NCI-H1694 (cell line): ENCODE measurements at regions not wholly inside any gene's neighbourhood (a gene's known extent, or its start where the extent isn't known, plus 50 kb on each side); places are given as distances from the start of the nearest gene placed in this dataset.
"Not testable (repeated sequence)": the region's sequence is repeated elsewhere in the genome, so short reads cannot be mapped to it uniquely, and the experiment has no call there.

Experiments used
- DNase-seq: peaks from one replicate; lab custom pipeline; 2025; lab: John Stamatoyannopoulos, UW

DNA sequence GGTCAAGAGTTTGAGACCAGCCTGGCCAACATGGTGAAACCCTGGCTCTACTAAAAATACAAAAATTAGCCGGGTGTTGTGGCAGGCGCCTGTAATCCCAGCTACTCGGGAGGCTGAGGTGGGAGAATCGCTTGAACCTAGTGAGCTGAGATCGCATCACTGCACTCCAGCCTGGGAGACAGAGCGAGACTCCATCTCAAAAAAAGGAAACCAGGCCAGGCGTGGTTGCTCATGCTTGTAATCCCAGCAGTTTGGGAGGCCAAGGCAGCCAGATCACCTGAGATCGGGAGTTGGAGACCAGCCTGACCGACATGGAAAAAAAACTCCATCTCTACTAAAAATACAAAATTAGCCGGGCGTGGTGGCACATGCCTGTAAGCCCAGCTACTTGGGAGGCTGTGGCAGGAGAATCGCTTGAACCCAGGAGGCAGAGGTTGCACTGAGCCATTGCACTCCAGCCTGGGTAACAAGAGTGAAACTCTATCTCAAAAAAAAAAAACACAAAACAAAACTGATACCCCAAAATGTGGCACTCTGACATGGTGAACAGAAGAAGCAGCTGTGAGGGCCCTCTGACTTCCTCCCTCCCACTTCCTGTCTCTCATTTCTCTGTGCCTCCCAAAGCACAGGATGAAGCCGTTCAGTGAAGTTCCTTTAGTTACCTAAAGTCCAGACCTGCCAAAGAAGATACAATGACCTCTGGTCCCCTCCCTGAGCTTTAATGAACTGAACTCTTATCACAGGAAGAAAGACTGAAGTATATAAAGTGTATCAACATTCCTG is 93.2 kb upstream of the GRIN2A start:
- not testable (repeated sequence) for DNase-seq

DNA sequence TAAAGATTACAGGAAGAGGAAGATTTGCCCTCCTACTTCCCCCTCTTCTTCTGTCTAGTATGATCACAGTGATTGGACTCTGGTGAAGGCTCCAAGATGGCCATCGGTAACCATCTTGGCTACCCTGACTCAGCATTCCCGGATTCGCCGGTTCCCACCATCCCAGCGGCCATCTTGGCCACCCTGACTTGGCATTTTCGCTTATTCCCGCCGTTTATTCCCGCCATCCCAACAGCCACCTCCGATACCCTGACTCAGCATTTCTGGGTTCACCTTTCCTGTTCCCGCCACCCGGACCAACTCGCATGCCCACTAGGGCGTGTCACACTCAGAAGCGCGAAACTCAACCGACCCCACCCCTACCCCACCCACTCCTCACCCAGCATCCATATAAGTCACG is 95.4 kb upstream of the GRIN2A start:
- DNase-seq: no peak

DNA sequence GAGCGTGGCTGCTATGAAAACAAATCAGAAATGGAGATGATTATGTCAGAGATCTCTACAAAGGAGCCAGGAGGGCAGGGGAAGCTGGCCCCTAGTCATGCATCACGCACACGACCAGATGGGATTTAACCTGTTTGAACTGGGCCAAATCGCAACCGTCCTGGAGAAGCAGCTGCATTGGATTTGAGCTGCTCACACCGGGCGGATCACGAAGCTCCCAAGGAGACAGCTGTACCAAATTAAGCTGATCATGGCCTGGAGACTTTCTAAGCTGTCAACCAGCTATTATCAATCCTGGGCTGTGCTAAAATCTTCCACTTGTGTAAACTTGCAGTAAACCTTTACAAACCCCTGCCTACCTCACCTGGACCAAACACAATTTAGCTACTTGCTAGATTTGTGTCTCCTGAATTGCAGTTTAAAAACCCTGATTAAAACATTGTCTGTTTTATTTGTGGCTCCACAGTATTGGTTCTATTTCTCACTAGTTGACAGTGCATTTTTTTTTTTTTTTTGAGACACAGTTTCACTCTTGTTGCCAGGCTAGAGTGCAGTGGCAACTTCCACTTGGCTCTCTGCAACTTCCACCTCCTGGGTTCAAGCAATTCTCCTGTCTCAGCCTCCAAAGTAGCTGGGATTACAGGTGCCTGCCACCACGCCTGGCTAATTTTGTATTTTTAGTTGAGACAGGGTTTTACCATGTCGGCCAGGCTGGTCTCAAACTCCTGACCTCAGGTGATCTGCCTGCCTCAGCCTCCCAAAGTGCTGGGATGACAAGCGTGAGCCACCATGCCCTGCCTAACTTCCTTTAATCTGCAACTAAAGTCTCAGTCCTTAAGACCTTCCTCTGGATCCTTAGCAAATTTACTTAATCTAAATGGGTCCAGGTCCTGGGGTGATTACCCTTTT is 98.3 kb upstream of the GRIN2A start:
- DNase-seq: no peak

DNA sequence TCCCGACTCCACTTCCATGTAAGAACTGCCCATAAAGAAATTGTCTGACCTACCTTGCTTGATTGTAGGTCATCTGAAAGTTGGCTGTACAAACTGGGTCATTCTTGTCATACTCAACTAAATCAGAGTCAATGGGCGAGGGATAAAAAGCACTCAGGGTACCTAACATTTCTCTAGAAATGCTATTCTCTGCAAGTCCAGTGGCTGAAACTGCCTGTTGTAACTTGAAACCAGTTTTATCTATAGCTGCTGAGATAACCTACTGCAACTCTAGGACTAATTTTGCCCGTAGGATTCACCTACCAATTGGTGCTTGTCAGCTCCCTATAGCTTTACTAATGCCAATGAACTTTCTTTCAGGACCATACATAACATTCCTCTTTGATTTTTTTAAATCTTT is 100.1 kb upstream of the GRIN2A start:
- no peak for DNase-seq

DNA sequence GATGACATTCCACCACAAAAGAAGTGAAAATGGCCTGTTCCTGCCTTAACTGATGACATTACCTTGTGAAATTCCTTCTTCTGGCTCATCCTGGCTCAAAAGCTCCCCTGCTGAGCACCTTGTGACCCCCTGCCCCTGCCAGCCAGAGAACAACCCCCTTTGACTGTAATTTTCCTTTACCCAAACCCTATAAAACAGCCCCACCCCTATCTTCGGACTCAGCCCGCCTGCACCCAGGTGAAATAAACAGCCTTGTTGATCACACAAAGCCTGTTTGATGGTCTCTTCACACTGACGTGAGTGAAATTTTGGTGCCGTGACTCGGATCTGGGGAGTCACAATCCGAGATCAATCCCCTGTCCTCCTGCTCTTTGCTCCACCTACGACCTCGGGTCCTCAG is 101.0 kb upstream of the GRIN2A start:
- not testable (repeated sequence) for DNase-seq

DNA sequence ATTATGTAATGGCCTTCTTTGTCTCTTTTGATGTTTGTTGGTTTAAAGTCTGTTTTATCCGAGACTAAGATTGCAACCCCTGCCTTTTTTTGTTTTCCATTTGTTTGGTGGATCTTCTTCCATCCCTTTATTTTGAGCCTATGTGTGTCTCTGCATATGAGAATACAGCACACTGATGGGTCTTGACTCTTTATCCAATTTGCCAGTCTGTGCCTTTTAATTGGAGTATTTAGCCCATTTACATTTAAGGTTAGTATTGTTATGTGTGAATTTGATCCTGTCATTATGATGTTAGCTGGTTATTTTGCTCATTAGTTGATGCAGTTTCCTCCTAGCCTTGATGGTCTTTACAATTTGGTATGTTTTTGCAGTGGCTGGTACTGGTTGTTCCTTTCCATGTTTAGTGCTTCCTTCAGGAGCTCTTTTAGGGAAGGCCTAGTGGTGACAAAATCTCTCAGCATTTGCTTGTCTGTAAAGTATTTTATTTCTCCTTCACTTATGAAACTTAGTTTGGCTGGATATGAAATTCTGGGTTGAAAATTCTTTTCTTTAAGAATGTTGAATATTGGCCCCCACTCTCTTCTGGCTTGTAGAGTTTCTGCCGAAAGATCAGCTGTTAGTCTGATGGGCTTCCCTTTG is 95.3 kb upstream of the ATF7IP2 start:
- not testable (repeated sequence) for DNase-seq

DNA sequence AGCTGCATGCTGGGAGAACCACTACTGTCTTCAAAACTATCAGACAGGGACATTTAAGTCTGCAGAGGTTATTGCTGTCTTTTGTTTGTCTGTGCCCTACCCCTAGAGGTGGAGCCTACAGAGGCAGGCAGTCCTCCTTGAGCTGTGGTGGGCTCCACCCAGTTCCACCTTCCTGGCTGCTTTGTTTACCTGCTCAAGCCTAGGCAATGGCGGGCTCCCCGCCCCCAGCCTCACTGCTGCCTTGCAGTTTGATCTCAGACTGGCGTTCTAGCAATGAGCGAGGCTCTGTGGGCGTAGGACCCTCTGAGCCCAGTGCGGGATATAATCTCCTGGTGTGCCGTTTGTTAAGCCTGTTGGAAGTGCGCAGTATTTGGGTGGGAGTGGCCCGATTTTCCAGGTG is 93.7 kb upstream of the ATF7IP2 start:
- DNase-seq: not testable (repeated sequence)

DNA sequence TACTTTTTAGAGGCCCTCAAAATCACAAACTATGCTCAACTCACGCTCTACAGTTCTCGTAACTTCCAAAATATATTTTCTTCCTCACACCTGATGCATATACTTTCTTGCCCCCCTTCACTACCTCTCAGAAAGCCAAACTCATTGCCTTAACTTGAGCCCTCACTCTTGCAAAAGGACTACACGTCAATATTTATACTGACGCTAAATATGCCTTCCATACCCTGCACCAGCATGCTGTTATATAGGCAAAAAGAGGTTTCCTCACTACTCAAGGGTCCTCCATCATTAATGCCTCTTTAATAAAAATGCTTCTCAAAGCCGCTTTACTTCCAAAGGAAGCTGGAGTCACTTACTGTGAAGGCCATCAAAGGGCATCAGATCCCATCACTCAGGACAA is 92.9 kb upstream of the ATF7IP2 start:
- DNase-seq: not testable (repeated sequence)

DNA sequence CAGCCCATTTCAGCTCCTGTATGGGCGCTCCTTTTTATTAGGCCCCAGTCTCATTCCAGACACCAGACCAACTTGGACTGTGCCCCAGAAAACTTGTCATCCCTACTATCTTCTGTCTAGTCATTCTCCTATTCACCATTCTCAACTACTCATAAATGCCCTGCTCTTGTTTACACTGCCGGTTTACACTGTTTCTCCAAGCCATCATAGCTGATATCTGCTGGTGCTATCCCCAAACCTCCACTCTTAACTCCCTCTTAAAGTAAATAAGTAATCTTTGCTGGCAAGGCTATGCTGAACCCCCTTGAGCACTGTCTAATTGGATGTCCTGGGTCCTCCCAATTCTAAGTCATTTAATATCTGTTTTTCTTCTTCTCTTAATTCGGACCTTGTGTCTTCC is 91.7 kb upstream of the ATF7IP2 start:
- not testable (repeated sequence) for DNase-seq

DNA sequence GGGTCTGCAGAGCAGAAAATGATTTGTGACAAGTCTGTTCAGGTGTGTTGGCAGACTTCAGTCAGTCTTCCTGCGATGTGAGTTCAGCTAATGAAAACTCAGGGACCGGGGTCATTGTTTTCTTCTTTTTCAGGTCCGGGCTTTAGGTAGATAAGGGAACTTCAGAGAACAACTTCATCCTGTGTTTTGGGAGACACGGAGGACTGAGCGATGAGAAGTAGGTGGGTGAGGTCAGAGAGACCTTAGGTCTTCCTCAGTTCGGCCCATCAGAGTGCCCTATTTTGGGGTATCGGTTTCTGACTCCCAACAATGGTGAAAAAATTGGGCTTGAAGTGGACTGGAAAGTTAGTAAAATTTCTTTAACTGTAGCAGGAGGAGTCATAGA is 88.9 kb upstream of the ATF7IP2 start:
- DNase-seq: no peak

DNA sequence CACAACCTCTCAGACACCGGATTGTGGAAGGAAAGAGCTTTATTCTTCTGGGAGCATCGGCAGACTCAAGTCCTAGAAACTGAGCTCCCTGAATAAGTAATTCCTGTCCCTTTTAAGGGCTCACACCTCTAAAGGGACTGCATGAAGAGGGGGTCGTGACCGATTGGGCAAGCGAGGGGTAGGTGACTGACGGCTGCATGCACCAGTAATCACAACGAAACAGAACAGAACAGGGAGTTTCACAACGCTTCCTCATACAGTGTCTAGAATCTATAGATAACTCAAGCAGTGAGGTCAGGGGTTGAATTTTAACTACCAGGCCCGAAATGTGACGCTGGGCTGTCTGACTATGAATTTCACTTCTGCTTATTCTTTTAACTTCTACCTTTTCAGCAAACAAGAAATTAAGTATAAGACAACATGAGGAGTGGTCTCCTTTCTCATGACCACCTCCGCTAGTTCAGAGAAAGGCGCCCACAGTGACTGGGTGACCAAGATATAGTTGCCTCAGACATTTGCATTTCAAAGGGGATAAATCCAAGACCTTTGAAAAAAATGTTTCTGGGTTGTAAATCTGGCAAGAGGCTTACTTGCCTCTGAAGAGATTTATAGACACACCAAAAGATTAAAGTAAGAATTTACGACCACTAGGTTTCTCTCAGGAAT is 88.4 kb upstream of the ATF7IP2 start:
- no peak for DNase-seq

DNA sequence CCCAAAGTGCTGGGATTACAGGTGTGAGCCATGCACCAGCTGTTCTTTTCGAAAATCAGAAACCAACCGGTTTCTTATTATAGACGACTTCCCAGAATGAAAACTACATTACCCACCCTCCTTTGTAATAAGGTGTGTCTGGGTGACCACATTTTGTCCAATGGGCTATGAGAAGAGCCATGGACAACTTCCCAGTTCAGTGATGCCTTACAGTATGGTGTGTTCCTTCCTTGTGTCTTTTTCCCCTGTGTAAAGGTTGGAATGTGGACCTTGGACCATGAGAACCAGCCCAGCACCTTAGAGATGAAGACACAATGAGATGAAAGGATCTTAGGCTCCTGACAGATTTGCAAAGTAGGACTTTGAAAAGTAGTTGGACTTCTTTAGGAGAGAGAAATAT is 85.0 kb upstream of the ATF7IP2 start:
- DNase-seq: no peak

DNA sequence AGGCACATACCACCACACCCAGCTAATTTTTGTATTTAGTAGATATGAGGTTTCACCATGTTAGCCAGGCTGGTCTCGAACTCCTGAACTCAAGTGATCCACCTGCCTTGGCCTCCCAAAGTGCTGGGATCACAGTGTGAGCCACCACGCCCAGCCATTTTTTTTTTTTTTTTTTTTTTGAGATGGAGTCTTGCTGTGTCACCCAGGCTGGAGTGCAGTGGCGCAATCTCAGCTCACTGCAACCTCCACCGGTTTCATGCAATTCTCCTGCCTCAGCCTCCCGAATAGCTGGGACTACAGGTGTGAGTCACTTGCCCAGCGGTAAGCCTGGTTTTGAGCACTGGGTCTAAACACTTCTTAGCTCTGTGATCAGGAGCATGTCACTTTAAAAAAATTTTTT is 84.3 kb upstream of the ATF7IP2 start:
- DNase-seq: not testable (repeated sequence)

DNA sequence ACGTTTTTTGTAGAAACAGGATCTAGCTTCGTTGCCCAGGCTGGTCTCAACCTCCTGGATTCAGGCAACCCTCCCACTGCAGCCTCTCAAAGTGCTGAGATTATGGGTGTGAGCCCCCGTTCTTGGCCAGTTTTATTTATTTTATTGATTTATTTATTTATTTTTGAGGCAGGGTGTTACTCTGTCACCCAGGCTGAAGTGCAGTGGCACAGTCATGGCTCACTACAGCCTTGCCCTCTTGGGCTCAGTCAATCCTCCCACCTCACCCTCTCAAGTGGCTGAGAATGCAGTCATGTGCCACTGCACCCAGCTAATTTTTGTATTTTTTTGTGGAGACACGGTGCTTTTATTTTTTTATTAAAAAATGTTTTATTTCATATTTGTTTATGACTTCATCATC is 79.9 kb upstream of the ATF7IP2 start:
- no peak for DNase-seq

DNA sequence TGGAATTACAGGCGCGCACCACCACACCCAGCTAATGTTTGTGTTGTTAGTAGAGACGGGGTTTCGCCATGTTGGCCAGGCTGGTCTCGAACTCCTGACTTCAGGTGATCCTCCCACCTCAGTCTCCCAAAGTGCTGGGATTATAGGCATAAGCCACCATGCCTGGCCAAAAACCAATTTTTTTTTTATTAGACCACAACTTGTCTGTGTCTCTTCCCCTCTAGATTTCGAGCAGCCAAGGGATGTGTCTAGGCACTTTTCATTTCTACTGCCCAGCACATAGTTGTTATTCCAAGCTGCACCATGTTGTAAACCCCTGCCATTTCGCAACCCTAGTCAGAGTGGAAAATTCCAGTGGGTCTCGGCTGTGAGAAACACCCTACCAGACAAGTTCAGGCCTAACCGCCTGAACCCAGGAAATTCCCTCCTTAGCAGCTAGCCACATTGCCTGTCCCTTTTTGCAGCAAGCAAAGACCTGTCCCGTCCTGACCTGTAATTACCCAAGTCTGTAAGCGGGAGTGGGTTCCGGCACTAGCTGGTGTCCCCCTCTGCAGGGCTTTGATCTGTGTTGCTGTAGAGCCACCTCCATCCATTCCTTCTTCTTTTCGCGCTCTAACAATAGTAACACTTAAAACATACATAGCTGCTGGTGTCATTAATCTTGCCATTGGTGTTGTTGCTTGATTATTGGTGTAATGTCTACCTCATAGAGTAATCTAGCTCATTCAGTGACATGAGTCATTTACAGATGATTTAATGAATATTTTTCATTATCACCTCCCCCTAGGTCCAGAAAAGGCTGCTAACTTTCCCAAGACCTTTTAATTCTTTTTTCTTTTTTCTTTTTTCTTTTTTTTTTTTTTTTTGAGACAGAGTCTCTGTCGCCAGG is 77.3 kb upstream of the ATF7IP2 start:
- DNase-seq: no peak

DNA sequence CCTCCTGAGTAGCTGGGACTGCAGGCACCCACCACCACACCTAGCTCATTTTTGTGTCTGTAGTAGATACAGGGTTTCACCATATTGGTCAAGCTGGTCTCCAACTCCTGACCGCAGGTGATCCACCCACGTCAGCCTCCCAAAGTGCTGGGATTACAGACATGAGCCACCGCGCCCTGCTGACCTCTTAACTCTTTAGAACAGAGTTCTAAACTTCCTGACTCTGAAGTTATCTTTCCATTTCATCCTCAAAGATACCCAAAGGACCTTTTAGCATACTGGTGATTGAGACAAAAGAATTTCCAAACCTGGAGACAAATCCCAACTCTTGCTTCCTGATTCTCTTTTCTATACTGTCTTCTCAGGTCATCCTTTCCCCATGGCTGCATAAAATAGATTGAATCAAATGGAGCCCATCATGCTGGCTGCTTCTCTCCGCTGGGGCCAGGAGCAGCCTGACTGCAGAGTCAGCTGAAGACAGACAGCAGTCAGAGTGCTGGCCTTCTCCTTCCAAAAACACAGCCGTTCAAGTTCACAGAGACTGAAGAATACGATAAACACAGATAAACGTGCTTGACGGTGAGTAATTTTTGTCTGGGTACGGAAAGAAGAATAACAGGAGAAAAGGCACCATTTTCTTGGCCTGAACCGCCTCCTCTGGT is 76.5 kb upstream of the ATF7IP2 start:
- DNase-seq: no peak

DNA sequence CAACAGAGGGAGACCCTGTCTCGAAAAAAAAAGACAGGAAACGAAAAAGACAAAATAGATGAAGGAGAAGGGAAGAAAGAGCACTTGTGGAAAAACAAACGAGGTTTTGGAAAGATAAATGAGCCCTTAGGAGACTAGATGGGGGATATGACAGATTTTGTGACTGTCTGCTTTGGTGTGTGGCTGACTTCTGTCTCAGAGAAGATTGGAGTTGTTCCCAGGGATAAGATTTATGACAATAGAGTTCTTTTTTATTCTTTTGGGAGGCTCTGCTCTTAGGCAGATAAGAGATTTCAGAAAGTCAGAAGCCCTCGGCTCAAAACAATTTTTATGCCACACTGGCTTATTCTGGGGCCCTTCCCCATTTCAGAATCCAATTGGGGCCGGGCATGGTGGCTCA is 73.9 kb upstream of the ATF7IP2 start:
- DNase-seq: no peak

DNA sequence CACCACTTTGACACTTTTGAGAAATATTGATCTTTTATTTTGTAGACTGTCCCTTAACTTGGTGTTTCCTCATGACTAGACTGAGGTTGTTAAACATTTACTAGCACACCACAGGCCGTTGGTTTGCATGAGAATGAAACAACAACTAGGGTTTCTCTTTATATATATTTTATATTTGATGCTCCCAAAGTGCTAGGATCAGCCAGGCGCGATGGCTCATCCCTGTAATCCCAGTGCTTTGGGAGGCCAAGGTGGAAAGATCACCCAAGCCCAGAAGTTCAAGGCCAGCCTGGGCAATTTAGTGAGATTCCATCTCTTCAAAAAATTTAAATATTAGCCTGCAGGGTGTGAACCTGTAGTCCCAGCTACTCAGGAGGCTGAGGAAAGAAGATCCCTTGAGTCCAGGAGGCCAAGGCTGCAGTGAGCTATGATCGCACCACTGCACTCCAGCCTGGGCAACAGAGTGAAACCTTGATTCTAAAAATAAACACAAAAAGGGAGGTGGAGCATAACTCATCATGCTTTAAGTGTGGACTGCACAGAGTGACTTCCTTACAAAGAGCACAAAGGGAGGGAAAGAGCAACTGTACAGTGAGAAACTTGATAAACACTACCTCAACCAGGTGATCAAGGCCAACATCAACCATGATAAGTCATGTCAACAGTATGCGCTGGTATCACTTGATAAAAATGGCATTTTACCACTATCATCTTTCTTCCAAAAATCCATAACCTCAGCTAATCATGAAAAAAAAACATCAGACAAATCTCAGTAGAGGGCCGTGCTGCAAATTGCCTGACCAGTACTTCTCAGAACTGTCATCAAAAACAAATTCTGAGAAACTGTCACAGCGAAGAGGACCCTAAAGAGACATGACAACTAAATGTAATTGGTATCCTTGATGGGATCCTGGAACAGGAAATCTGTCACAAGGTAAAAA is 72.8 kb upstream of the ATF7IP2 start:
- DNase-seq: no peak

DNA sequence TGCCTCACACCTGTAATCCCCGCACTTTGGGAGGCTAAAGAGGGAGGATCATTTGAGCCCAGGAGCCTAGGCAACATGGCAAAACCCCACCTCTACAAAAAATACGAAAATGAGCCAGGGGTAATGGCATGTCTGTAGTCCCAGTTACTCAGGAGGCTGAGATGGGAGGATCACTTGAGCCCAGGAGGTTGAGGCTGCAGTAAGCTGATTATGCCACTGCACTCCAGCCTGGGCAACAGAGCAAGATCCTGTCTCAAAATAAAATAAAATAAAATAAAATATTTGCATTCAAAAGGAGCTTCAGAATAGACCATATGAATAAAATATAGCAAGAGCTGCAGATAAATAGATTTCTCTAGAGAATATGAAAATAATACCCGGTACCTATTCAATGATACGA is 71.5 kb upstream of the ATF7IP2 start:
- no peak for DNase-seq

DNA sequence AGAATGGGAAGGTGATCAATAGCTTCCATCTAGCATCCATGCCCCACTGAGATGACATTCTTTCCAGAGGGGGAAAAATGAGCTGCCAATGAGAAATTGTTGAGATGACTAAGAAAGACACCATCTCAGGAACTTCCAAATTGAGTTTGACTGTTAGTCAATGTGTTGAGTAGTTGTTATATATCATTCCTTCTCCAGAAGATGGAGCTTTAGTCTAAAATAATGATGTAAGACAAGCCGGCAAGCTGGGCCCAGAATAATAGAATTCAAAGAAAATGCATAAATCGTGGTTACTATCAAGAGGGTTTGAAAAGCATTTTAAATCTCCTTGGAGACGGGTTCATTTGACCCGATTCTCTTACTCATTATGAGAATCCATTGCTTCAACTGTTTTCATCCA is 71.0 kb upstream of the ATF7IP2 start:
- DNase-seq: no peak
